Lower leg skin (tissue), 4 donors: ENCODE measurements at regions not wholly inside any gene's neighbourhood (a gene's known extent, or its start where the extent isn't known, plus 50 kb on each side); places are given as distances from the start of the nearest gene placed in this dataset.

Experiments used
- DNase-seq, 2 donors: peaks; one replicate each; pipeline ENCODE4 v3.0.0-alpha.2; 2019; ENCODE audit warnings: low spot score in 2 of 2
- H3K4me3 ChIP-seq: fragments of 200-600 bp; sonication (generic); 2 replicates; pipeline ENCODE4 v1.5.1; 2017; ENCODE audit warnings: mild to moderate bottlenecking, low read depth; ENCODE audit not compliant: poor library complexity, severe bottlenecking
- POLR2A ChIP-seq, 2 donors: fragments of 450-650 bp; IDR thresholded peaks; one replicate each; pipeline ENCODE4 v1.6.1; 2016 to 2017; ENCODE audit warnings: antibody characterized with exemption in 2 of 2, mild to moderate bottlenecking in 1 of 2, moderate library complexity in 1 of 2
- WGBS, 2 donors: methylation state at CpG; one replicate each; pipeline ENCODE4 v1.1.5; 2018; 5-methylcytosine and 5-hydroxymethylcytosine counted together
- intact Hi-C: fragments of 100-400 bp; cut with DNase I; formaldehyde crosslinking; loops from one replicate; pipeline ENCODE4 v1.15.0; 2023; ENCODE audit warnings: low total_unique reads
- TF ChIP-seq, protein P1 (sequence below), 3 donors: fragments of 450-650 bp; IDR thresholded peaks; one replicate each; pipeline ENCODE4 v1.5.1; 2016; ENCODE audit warnings: antibody characterized with exemption in 3 of 3, mild to moderate bottlenecking in 3 of 3, moderate library complexity in 2 of 3

DNA sequence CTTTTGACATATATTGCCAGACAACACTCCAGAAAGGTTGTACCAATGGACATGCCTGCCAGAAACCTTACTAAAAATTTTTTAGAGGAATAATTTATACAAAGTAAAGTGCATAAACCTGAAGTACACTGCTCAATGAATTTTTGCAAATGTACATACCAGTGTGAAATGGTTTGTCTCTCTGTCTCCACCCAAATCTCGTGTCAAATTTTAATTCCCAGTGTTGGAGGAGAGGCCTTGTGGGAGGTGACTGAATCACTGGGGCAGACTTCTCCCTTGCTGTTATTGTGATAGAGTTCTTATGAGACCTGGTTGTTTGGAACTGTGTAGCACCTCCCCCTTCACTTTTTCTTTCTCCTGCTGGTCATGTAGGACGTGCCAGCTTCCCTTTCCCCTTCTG is 168.8 kb downstream of the RWDD3 start:
- WGBS, 2 donors = 72 to 81% methylated on average over 2 of the region's 2 CpGs
- TF ChIP-seq, protein P1, sequence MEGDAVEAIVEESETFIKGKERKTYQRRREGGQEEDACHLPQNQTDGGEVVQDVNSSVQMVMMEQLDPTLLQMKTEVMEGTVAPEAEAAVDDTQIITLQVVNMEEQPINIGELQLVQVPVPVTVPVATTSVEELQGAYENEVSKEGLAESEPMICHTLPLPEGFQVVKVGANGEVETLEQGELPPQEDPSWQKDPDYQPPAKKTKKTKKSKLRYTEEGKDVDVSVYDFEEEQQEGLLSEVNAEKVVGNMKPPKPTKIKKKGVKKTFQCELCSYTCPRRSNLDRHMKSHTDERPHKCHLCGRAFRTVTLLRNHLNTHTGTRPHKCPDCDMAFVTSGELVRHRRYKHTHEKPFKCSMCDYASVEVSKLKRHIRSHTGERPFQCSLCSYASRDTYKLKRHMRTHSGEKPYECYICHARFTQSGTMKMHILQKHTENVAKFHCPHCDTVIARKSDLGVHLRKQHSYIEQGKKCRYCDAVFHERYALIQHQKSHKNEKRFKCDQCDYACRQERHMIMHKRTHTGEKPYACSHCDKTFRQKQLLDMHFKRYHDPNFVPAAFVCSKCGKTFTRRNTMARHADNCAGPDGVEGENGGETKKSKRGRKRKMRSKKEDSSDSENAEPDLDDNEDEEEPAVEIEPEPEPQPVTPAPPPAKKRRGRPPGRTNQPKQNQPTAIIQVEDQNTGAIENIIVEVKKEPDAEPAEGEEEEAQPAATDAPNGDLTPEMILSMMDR (IDR thresholded peaks at IDR 0.05) = no peak
- TF ChIP-seq POLR2A (IDR thresholded peaks at IDR 0.05) = no peak
- no peak for DNase-seq
- intact Hi-C loops = no loop called here
- H3K4me3 ChIP-seq = no peak overlapping the region

GRCh38 chr1:95406279-95406678 is 172.3 kb downstream of the RWDD3 start:
- TF ChIP-seq, protein P1 (IDR thresholded peaks at IDR 0.05) = no peak
- TF ChIP-seq POLR2A (IDR thresholded peaks at IDR 0.05) = no peak
- no peak for DNase-seq
- H3K4me3 ChIP-seq = no peak overlapping the region
- WGBS, 2 donors = 53 to 92% methylated on average over 1 of the region's 1 CpG
- intact Hi-C loops = no loop called here

DNA sequence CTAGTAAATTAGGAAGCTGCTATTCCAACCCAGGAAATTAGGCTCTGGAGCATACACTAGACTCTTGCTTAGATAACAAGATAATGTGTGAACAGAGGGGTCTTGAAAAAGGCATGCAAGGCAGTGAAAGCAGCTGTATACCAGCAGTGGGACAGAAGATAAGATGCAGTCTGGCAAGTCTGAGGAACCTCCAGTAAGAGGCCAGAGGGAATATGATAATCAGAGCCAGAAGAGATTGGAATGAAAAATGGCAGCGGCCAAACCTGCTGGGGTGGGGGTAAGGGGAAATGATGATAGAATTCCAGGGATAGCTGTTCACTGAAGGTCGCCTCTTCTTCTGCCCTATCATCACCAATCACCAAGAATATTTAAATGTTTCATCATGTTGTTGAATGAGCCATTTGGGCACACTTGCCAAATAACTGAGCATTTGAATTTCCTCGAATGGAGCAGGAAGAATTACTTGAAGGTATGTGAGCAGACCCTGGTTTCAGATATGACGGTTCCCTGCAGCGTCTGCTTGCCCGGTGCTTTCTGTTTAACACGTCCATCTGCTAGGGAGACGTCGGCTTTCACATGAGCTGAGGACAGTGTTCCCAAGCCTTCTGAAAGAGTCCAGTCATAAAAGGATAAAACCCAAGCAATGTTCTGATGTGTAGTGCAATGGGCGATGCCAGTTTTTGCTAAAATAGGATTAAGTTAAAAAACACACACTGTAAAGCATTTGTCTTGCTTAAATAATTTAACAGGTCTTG is 173.3 kb downstream of the RWDD3 start:
- intact Hi-C loops = no loop called here
- no peak for DNase-seq
- WGBS, 2 donors = 42 to 51% methylated on average over 10 of the region's 10 CpGs

GRCh38 chr1:95407886-95408291 is 173.9 kb downstream of the RWDD3 start:
- intact Hi-C loops = no loop called here
- no peak for DNase-seq
- no peak overlapping the region for H3K4me3 ChIP-seq
- TF ChIP-seq POLR2A (IDR thresholded peaks at IDR 0.05) = no peak
- TF ChIP-seq, protein P1 (IDR thresholded peaks at IDR 0.05) = no peak
- WGBS, 2 donors = 35 to 48% methylated on average over 8 of the region's 8 CpGs

More for the DNA sequence above, 173.3 kb downstream of the RWDD3 start:
- H3K4me3 ChIP-seq = no peak overlapping the region
- TF ChIP-seq POLR2A (IDR thresholded peaks at IDR 0.05) = no peak
- TF ChIP-seq, protein P1 (IDR thresholded peaks at IDR 0.05) = no peak

- no peak for DNase-seq
- no peak overlapping the region for H3K4me3 ChIP-seq
- WGBS, 2 donors = 34 to 43% methylated on average over 4 of the region's 4 CpGs
- intact Hi-C loops = no loop called here
- TF ChIP-seq, protein P1 (IDR thresholded peaks at IDR 0.05) = no peak
- no peak for TF ChIP-seq POLR2A (IDR thresholded peaks at IDR 0.05)
Observed at GRCh38 chr1:95408507-95409136, 174.6 kb downstream of the RWDD3 start.
